ENCODE measurements at regions not wholly inside any gene's neighbourhood (a gene's known extent, or its start where the extent isn't known, plus 50 kb on each side); places are given as distances from the start of the nearest gene placed in this dataset.

DNA sequence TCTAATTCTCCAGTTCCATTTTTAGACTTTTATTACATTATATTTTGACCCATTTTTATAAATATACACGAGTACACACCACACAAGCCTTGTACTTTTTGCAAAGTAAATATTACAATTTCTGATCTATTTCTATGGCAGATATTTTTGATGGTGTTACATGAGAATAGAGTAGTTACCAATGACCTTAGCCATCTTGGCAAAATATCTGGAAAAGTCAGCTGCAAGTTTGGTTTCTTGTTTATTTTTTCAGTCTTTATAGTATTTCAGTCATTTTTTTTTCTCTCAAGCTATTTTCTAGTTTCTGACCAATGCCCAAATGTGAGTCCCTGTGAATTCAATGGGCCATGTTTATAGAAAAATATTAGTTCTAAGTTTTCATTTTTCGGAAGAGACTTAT, 64.0 kb upstream of the TMC1 start:
- TF ChIP-seq CTCF (IDR thresholded peaks at IDR 0.05; ENCODE audit: insufficient read depth, low read depth, low read length) (no peak), EZH2 (IDR thresholded peaks at IDR 0.05; ENCODE audit: insufficient read depth, low read length) (no peak)

Measured in astrocyte (in vitro differentiated cells and primary cell).